NCI-H2081 (cell line): ENCODE measurements at regions not wholly inside any gene's neighbourhood (a gene's known extent, or its start where the extent isn't known, plus 50 kb on each side); places are given as distances from the start of the nearest gene placed in this dataset.

Experiments used
- DNase-seq, 2 experiments: peaks; one replicate each; lab custom pipeline; 2025; lab: John Stamatoyannopoulos, UW

- DNase-seq = no peak
Measured at GRCh38 chr16:85311741-85312140, 199.5 kb upstream of the CIBAR2 start.

DNA sequence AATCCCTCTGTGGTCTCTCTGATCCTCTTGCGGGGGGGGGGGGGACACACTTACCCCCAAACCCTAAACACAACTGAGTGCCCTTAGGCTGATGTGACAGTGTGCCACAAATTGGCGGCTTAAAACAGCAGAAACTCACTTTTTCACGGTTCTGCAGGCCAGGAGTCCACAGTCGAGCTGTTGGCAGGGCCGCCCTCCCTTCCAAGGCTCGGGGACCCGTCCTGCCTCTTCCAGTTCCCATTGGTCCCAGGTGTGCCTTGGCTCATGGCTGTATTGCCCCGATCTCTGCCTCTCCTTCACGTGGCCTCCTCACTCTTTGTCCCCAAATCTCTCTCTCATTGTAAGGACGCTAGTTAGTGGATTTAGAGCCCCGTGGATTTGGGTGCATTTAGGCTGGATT is 199.9 kb upstream of the CIBAR2 start:
- no peak for DNase-seq

DNA sequence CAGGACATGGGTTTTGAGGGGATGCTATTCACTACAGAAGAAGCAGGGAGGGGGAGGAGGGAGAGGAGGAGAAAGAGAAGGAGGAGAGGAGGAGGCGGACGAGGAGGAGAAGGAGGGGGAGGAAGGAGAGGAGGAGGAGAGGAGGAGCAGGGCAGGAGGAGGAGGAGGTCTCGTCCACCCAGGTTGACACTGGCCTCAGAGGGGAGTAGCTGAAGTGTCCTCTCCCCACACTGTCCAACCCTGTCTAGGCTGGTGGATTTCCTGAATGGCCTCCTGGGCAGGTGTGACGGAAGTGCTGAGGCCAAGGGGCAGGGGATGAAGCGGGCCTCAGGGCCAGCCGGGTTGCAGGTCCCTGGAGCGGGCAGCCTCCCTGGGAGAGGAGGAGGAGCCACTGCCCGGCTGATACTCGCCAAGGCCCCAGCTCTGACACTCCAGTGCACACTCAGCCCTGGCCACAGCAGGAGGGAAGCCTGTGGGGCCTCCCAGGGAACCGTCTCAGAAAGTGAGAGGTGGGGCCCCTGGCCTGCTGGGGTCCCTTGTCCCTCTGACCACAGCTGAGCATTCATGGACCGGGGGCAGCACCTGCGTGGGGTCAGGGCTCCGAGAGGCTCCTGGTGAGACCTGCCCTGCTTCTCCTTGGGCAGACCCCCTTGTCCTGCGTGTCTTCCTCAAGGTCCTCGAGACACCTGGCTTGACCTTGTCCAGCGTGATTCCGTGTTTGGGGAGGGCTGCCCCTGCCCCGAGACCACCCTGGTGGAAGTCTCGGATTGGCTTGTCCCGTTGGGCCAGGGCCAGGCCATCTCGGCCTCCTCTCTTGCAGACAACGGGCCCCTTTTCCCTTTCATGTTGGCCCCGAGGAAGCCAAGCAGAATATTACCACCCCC is 200.6 kb upstream of the CIBAR2 start:
- DNase-seq = no peak

DNA sequence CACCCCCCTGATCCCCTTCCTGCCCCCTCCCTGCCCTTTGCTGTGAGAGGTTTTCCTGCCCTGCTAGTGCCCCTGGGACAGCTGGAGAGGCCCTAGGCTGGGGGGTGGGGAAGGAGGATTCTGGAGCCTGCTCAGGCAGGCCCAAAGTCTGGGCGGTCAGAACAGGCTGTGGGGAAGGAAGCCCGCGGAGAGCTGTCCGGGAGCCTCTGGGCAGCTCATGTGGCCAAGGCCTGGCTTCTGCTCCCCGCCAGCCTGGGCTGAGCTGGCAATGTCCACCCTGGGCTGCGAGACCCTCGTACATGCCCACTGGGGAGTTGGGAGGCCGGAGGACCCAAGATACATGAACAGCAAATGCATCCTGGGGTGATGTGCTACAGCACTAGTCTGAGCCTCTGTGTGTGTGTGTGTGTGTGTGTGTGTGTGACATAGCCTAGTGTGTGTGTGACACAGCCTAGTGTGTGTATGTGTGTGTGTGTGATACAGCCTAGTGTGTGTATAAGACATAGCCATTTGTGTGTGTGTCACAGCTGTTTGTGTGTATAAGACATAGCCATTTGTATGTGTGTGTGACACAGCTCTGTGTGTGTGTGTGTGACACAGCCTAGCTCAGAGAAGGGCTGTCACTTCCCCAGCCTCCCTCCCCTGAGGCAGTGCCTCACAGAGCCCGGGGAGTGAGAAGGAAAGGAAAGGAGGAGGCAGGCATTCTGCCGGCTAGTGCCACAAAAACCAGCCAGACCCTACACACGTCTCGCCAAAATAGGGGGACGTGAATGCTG is 201.4 kb upstream of the CIBAR2 start:
- no peak for DNase-seq

DNA sequence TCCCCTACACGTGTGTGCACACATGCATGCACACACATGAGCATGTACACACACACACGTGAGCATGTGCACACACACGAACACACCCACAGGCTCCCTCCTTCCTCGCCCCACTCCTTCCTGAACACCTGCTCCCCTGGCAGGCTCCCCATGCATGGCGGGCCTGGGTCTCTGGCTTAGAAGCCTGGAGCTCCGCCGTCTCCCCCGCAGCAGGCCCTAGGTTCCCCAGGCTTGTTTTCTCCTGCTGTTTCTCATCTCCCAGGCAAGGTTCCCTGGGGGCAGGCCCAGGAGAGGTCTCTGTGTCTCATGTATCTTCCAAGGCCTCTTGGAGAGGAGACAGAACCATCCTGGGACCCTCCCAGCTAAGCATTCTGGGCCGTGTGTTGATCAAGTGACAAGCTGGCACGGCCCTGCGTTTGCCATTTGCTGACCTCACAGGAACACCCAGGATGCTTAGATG is 202.3 kb upstream of the CIBAR2 start:
- no peak for DNase-seq

DNA sequence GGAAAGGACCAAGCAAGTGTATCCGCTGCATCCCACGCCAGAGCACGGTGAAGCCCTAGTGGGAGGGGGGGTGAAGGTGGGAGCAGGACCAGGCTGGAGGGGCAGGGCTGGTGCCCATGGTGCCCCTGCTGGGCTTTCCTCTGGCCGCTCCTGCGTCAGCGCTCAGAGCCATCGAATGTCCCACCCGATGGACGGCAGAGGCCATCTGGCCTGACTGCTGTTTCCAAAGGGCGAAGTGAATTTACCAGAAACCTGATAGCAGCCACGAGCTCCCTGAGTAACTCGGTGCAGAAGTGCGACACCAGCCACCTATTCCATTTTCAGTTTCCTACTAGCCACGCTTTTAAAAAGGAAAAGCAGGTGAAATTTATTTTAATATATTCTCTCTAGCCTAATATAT is 203.6 kb upstream of the CIBAR2 start:
- DNase-seq = no peak

GRCh38 chr16:85316321-85316919 is 204.1 kb upstream of the CIBAR2 start:
- peak; percentile 32 to 50 for DNase-seq

DNA sequence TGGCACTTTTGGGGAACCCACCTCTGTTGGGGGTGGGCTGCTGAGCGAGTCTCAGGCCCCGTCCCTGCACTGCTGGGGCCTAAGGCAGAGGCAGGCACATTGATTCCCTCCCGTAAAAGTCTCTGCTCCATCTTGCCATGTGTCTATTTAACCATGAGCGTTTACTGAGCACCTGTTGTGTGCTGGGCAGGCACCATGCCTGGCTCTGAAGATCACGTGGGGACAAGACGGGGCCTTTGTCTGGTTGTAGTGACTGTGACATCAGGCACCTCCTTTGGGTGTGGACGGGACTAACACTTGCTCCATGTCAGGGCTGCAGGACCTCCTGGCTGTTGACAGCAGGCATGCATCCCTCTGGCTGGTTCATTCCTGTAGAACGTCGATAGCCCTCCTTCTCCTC is 204.7 kb upstream of the CIBAR2 start:
- DNase-seq = no peak

GRCh38 chr16:85317704-85318103 is 205.4 kb upstream of the CIBAR2 start:
- DNase-seq = no peak

- no peak for DNase-seq
Measured at GRCh38 chr16:85319208-85319983, 207.1 kb upstream of the CIBAR2 start.

GRCh38 chr16:85319984-85320440 is 207.7 kb upstream of the CIBAR2 start:
- DNase-seq = no peak

GRCh38 chr16:85320677-85321385 is 208.6 kb upstream of the CIBAR2 start:
- no peak for DNase-seq

GRCh38 chr16:85321509-85322271 is 209.4 kb upstream of the CIBAR2 start:
- no peak for DNase-seq

DNA sequence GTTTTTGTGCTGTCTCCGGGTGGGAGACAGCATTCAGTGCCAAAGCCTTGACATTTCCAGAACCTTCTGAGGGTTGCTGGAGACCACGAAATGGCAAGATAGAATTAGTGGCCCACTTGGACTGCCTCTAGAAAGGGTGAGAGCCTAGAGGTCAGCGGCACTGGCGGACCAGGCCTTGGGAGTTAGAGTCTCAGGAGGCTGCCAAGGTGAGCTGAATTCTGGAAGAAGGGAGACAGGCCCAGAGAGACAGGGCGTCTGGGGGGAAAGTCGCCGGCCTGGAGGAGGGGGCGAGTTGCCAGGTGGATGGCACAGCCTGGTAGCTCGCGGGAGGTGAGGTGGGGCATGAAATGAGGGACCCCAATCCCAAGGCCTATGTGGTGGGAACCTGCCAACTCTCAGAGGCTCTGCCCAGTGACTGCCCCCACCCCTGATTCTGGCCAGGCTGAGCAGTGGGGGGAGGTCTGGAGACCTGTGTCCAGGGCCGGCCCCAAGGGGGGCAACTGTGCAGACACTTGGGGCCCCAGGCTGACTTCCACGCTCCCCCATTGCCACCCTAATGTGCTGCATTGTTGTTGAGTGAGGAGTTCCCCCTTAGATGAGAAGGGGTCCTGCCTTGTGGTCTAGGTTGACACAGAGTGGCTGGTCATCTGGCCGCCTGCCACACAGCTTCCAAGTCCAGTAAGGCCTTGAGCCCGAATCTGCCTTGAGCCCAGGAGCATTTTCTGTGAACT is 211.1 kb upstream of the CIBAR2 start:
- no peak for DNase-seq

DNA sequence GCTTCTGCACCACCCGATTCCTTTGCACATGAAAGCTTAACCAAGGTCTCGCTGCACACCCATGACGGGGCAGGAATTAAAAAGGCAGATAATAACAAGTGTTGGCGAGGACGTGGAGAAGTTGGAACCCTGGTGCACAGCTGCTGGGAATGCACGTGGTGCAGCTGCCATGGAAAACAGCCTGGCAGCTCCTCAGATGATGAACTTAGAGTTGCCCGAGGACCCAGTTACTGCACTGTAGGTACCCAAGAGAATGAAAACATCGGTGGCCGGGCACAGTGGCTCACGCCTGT is 211.6 kb upstream of the CIBAR2 start:
- DNase-seq = no peak

DNA sequence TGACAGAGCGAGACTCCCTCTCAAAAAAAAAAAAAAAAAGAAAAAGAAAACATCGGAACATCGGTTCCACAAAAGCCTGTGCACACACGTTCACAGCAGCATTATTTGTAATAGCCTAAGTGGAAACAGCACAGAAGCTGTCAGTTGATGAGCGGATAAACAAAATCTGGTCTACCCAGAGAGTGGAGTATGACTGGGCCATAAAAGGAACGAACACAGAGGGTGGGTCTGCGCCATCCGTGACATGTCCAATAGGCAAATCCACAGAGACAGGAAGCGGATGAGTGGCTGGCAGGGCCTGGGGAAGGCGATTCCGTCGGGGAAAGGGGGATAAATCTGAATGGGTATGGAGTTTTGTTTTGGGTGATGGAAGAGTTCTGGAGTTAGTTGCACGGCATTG is 212.2 kb upstream of the CIBAR2 start:
- DNase-seq = no peak

GRCh38 chr16:85326113-85326793 is 214.0 kb upstream of the CIBAR2 start:
- DNase-seq = no peak

DNA sequence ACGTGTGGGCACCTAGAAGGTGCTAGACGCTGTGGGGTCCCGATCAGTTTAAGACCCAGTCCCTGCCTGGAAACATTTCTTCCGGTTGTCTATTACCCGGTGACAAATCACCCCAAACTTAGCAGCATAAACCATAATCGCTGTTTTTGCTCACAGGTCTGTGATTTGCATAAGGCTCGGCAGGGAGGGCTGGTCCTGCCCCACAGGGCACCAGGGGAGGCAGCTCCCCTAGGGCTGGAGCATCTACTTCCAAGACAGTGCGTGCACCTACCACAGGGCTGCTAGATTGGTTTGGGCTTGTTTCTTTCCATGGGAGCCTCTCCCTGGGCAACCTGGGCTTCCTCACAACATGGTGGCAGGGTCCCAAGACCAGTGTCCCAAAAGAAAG is 214.5 kb upstream of the CIBAR2 start:
- no peak for DNase-seq
